ENCODE measurements at regions not wholly inside any gene's neighbourhood (a gene's known extent, or its start where the extent isn't known, plus 50 kb on each side); places are given as distances from the start of the nearest gene placed in this dataset.

DNA sequence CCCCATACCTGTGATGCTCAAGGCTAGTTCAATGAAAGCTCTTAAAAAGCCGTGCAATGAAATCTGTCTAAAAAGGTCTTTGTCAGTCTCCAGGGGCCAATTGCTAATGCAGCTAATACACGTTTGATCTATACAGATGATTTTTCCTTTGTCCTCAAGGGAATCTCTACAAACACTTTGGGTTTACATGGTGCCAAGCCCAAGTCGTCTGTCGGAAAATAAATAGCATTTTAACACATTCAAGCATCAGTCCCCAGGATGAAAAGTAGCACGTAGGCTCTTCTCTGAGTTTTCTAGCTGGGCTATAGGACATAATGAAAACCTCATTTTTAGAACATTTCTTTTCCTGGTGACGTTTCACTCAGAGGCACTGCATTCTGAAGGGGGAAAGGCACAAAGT, 477.4 kb upstream of the WWC1 start:
- no peak for DNase-seq (ENCODE audit: extremely low read depth, low read depth, low spot score)

DNA sequence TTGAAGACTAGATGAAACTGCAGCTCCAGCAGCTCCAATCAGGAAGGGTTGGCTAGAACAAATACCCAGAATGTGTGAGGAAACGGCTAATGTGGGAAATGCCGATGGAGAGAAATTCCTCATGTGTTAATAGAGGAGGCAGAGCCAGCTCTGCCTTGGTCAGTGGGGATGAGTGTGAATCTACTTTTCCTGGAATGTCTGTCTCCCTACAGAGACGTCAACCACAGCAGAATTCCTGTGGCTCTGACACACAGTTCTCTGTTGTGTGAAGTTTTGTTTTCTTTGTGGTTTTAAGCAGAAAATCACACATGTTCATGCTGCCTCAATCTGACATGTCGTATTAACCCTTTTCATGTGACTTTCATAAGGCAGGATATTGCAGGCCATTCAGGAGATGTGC, 476.6 kb upstream of the WWC1 start:
- no peak for DNase-seq (ENCODE audit: extremely low read depth, low read depth, low spot score)

- no peak for DNase-seq (ENCODE audit: extremely low read depth, low read depth, low spot score)
These were observed 475.1 kb upstream of the WWC1 start for GRCh38 chr5:167816354-167816753.

GRCh38 chr5:167816864-167817263, 474.6 kb upstream of the WWC1 start:
- DNase-seq (ENCODE audit: extremely low read depth, low read depth, low spot score): no peak

DNA sequence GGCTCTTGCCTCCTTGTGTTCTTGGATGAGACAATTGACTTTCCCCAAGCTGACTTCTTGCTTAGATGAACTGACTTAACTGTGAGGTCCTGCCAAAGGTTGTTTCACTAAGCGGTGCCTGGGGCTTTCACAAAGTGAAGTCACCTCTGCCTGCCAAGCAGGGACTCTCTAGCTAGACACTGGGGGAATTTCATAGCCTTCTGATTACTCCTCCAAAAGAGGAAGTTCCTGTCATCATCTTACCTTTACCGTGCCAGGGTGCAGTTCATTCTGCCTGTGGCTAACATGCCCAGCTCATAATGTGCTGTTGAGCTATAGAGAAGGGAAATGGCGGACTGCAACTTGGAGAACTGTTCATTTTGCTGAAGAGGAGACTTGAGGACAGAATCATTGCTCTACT, 472.0 kb upstream of the WWC1 start:
- no peak for DNase-seq (ENCODE audit: extremely low read depth, low read depth, low spot score)

DNA sequence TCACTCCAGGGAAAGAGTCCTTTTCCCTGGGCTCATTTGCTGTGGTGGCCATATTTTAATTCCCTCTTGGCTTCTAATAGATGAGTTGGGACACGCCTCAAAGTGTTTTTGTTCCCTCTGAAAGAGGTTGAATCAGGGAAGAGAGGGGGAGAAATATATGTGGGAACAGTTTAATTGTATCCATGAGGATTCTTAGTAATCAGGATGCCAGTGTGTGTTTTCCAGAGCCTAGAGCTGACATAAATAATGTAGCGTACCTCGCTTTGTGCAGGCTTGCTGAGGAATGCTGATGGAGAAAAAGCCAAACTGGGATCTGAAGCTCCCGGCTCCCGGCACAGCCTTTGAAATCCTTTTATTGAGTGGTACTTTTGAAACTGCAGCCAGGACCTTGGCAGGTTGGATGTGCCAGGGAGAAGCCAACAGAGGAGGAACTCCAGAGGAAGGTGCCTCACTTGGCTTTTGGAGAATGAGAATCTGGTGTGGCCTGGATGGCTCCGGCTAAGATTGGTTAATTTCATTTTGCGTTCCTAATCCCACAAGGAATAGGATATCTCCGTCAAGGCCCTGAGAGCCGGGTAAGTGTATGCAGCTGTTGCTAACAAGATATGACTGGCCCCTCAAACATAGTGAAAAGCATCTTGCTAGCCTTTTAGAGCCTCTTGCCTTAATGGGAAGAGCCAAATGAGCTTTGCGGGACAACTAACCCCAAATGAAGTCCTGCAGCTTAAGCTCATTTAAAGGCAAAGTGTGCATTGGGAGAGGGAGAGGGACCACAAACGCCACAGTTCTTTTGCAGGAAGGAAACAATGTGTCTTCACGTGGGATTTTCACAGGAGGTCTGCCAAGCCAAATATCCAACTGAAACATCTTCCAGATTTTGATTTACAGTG, 471.1 kb upstream of the WWC1 start:
- DNase-seq (ENCODE audit: extremely low read depth, low read depth, low spot score): no peak

GRCh38 chr5:167821151-167821550, 470.3 kb upstream of the WWC1 start:
- no peak for DNase-seq (ENCODE audit: extremely low read depth, low read depth, low spot score)

DNA sequence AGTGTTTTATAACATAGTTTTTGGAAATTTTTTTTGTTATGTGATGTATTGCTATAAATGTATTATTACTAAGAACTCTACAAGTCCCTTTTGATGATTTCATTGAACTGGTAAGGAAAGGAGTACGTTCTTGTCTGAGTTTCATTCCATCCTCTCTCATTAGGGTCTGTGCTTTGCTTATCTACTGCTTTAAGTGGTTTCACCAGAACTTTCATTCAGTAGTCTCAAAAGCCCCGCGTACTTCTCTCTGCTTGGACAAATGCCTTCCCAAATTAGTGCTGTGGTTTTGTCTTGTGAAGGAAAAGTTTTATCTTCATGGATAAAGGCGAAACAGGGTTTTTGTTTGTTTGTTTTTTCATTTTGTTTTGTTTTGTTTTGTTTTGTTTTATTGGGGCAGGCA, 469.8 kb upstream of the WWC1 start:
- DNase-seq (ENCODE audit: extremely low read depth, low read depth, low spot score): no peak

- no peak for DNase-seq (ENCODE audit: extremely low read depth, low read depth, low spot score)
These were observed 469.2 kb upstream of the WWC1 start for GRCh38 chr5:167822241-167822640.

- DNase-seq (ENCODE audit: extremely low read depth, low read depth, low spot score): no peak
These were observed 468.0 kb upstream of the WWC1 start for GRCh38 chr5:167823405-167823804.

DNA sequence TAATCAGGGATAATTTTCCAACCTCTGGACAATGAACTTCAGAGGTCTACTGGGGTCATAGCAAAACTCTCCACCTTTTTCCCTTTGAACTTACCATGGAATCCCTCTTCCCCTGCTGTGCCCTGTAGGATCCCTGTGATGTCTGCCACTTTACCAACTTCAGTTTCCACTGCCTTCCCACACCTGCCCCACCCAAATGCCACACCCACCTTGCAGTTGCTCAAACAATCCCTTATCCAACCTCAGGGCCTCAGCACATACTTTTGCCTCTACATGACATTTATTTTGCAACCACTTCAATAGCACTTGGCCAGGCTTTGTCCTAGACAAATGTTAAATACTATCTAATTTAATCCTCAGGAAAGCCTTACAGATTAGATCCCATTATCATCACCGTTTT, 463.7 kb upstream of the WWC1 start:
- DNase-seq (ENCODE audit: extremely low read depth, low read depth, low spot score): no peak

GRCh38 chr5:167831754-167832504, 459.5 kb upstream of the WWC1 start:
- DNase-seq (ENCODE audit: extremely low read depth, low read depth, low spot score): no peak

DNA sequence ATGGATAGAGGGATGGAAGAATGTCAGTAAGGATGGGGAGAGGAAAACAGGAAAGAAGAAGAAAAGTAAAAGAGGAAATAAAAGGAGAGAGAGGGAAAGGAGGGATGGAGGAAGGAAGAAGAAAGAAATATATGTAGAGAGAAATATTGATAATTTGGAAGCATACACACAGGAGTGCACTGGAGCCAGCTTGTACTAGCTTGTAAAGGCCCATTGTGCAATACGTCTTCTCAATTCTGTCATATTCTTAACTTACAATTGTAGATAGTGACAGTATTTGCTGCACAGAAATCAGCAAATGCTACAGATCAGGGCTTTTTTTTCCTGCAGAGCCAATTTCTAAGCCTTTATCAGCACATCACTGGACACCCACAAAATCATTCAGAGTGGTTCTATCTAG, 458.8 kb upstream of the WWC1 start:
- DNase-seq (ENCODE audit: extremely low read depth, low read depth, low spot score): no peak

DNA sequence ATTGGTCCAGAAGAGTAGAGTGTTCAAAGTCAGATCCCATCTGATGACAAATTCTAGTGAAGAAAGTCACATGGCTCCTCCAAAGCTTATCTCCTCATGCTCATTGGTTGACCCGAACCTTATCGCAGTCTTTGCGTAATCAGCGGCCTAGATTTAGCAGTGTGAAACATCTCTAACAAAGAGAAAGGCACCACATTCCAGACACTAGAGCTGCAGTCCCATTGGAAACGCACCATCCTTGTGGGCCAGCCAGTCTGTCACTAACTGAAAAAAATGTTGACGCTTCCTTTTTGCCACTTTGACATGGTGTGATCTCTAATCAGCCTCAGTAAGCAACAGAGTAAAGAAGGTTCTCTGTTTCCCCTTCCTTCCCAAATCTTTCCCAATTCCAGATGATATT, 458.0 kb upstream of the WWC1 start:
- no peak for DNase-seq (ENCODE audit: extremely low read depth, low read depth, low spot score)

DNA sequence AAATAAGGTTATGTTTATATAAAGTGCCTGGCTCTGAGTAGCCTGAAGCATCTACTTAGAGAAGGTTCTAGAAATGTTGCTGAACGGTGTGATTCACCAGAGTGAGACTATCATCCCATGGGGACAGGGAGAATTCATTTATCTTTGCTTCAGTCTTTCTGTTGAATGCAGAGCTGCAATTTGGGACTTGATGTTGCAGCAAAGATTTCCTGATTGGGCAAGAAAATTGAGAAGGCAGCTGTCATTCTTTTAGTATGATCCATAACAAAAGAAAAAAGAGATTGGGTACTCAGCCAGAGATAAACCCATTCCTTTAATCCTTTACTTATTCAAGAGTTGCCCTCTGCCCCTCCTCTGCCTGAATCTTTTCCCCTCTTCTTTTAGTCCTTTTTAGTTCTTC, 456.3 kb upstream of the WWC1 start:
- no peak for DNase-seq (ENCODE audit: extremely low read depth, low read depth, low spot score)

- DNase-seq (ENCODE audit: extremely low read depth, low read depth, low spot score): no peak
These were observed 454.3 kb upstream of the WWC1 start for GRCh38 chr5:167837127-167837526.

DNA sequence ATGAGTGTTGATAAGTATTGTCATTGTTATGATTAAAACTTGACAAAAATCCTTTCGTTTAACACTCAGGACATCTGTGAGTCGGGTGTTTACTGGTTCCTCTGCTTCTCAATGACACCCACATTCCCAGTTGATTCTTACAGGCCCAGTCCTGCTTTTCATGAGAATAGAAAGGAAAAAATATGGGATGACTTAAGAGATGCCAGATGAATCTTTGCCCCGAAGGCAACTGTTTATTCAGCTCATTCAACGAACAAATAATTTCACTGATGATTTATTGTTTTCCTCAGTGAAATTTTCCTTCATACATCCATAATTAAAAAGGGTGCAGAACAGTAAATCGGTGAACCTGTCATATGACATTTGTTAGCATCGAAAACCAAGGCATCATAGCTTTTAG, 452.4 kb upstream of the WWC1 start:
- DNase-seq (ENCODE audit: extremely low read depth, low read depth, low spot score): no peak

- DNase-seq (ENCODE audit: extremely low read depth, low read depth, low spot score): no peak
These were observed 450.8 kb upstream of the WWC1 start for GRCh38 chr5:167840527-167841130.

DNA sequence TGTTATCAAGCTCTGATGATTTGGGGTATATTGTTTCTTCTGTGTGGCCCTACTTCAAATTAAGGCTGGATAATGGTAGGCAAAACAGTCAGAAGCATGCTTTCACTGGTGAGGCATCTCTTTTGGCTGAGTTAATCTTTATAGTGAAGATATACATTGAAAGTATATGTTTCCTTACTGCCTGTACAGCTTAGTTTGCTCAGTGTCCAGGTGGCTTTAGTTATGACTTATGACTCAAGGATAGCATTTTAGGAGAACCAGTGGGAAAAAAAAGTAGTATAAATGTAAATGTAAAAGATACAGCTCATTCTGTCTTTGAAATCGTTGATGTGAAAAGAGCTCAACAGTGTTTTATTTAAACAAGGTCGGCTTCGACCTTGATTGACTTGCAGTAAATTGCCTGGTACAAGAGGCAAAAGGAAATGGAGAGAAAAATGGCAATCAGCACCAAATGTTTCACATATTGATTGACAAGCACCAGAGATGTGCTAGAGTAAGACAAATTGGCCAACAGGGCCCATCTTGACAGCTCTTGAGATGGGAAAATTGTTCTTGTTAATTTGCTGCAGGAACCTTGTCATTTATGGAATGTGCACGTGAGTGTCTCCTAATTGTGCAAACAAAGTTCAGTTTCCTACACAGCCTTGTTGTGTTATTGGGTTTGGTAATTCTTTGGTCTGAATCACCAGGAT, 447.4 kb upstream of the WWC1 start:
- DNase-seq (ENCODE audit: extremely low read depth, low read depth, low spot score): no peak

DNA sequence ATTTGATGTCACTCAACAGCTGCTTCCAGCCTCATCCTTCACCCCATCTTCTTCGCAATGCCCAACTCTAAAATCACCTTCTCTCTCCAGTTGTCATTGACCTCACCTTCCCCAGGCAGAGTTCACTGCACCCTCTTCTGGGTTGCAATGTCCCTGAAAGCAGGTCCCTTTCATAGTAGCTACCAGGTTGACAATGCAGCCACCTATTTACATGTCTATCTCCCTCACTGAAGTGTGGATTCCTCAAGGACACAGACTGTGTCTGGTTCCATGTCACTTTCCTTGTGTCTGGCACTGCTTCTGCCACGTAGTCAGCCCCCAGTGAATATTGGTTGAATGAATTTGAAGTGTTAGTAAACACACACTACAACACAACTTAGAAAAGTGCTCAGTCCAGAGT, 445.5 kb upstream of the WWC1 start:
- DNase-seq (ENCODE audit: extremely low read depth, low read depth, low spot score): no peak

- DNase-seq (ENCODE audit: extremely low read depth, low read depth, low spot score): no peak
These were observed 441.6 kb upstream of the WWC1 start for GRCh38 chr5:167849874-167850273.
